Osteoblast (primary cell): ENCODE measurements at regions not wholly inside any gene's neighbourhood (a gene's known extent, or its start where the extent isn't known, plus 50 kb on each side); places are given as distances from the start of the nearest gene placed in this dataset.
"Not testable (repeated sequence)": the region's sequence is repeated elsewhere in the genome, so short reads cannot be mapped to it uniquely, and the experiment has no call there.

ENCODE experiments used
- DNase-seq: peaks from one replicate; pipeline ENCODE4 v3.0.0; 2011; ENCODE audit warnings: low spot score, mixed read lengths; ENCODE audit not compliant: insufficient read length; ENCODE audit errors: missing footprints
- H2AFZ ChIP-seq: 2 replicates; pipeline ENCODE4 v1.6.0; 2011; ENCODE audit warnings: mild to moderate bottlenecking, low read length
- H3K27ac ChIP-seq: 2 replicates; pipeline ENCODE4 v1.5.1; 2011; ENCODE audit warnings: mild to moderate bottlenecking, low read depth, low read length, moderate library complexity
- H3K27me3 ChIP-seq: 2 replicates; pipeline ENCODE4 v1.6.0; 2012; ENCODE audit warnings: mild to moderate bottlenecking, control low read depth, inconsistent platforms, low read length, moderate library complexity; ENCODE audit not compliant: insufficient read depth
- H3K36me3 ChIP-seq: 2 replicates; pipeline ENCODE4 v1.5.1; 2011; ENCODE audit warnings: mild to moderate bottlenecking, low read length, control low read depth, moderate library complexity; ENCODE audit not compliant: insufficient read depth
- H3K4me1 ChIP-seq: 2 replicates; pipeline ENCODE4 v1.5.1; 2011; ENCODE audit warnings: mild to moderate bottlenecking, low read length, control low read depth, moderate library complexity; ENCODE audit not compliant: insufficient read depth
- H3K4me2 ChIP-seq: 2 replicates; pipeline ENCODE4 v1.6.0; 2011; ENCODE audit warnings: mild to moderate bottlenecking, low read length; ENCODE audit not compliant: insufficient read depth
- H3K4me3 ChIP-seq: fragments of 200-600 bp; sonication (generic); 3 replicates; pipeline ENCODE4 v1.5.1; 2012; ENCODE audit warnings: mild to moderate bottlenecking, low read length, inconsistent platforms; ENCODE audit not compliant: insufficient read depth
- H3K79me2 ChIP-seq: 2 replicates; pipeline ENCODE4 v1.6.0; 2012; ENCODE audit warnings: mild to moderate bottlenecking, low read length, control low read depth, inconsistent platforms; ENCODE audit not compliant: insufficient read depth
- H3K9me3 ChIP-seq: 2 replicates; pipeline ENCODE4 v1.5.1; 2011; ENCODE audit warnings: low read depth, low read length, control low read depth
- H4K20me1 ChIP-seq: 2 replicates; pipeline ENCODE4 v1.6.0; 2012; ENCODE audit warnings: mild to moderate bottlenecking, low read length, control low read depth; ENCODE audit not compliant: insufficient read depth
- CTCF ChIP-seq: IDR thresholded peaks from 2 replicates; pipeline ENCODE4 v1.5.1; 2011; ENCODE audit warnings: mild to moderate bottlenecking, low read depth, low read length, moderate library complexity; ENCODE audit errors: extremely low read depth

DNA sequence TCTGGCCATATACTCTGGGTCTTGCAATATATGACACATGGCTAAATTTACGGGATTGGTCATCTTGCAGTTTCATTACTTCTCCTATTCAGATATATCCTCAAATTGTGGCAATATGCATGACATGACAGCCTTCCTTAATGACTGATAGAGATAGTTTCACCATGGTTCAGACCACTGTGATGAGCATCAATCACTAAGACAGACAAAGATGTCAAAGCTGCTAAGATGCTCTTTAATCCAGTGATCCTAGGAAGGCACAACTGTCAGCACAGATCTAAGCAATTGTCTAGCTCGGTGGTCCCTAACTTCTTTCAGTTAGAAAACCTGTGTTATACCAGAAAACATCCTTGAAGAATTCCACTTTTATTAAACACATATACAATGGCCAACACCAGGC is 70.9 kb upstream of the ADGRL2 start:
- no peak for TF ChIP-seq CTCF

GRCh38 chr1:81729239-81729638 is 71.5 kb upstream of the ADGRL2 start:
- H3K27ac ChIP-seq: no peak overlapping the region
- no peaks in the 10 kb centered on the region for H3K4me1 ChIP-seq
- H3K9me3 ChIP-seq: no peaks in the 10 kb centered on the region
- H3K79me2 ChIP-seq: no peaks in the 10 kb centered on the region
- H2AFZ ChIP-seq: no peak overlapping the region
- H3K36me3 ChIP-seq: no peaks in the 10 kb centered on the region
- no peak overlapping the region for H3K4me3 ChIP-seq
- H3K4me2 ChIP-seq: no peak overlapping the region
- no peak for TF ChIP-seq CTCF
- H4K20me1 ChIP-seq: no peaks in the 10 kb centered on the region
- no peak for DNase-seq
- no peaks in the 10 kb centered on the region for H3K27me3 ChIP-seq

More for the DNA sequence above, 70.9 kb upstream of the ADGRL2 start:
- no peak overlapping the region for H3K27ac ChIP-seq
- no peak overlapping the region for H3K4me2 ChIP-seq
- H4K20me1 ChIP-seq: no peaks in the 10 kb centered on the region
- no peaks in the 10 kb centered on the region for H3K36me3 ChIP-seq
- no peak overlapping the region for H2AFZ ChIP-seq
- DNase-seq: no peak
- H3K4me3 ChIP-seq: no peak overlapping the region
- H3K27me3 ChIP-seq: no peaks in the 10 kb centered on the region
- no peaks in the 10 kb centered on the region for H3K79me2 ChIP-seq
- H3K9me3 ChIP-seq: no peaks in the 10 kb centered on the region
- H3K4me1 ChIP-seq: no peaks in the 10 kb centered on the region

DNA sequence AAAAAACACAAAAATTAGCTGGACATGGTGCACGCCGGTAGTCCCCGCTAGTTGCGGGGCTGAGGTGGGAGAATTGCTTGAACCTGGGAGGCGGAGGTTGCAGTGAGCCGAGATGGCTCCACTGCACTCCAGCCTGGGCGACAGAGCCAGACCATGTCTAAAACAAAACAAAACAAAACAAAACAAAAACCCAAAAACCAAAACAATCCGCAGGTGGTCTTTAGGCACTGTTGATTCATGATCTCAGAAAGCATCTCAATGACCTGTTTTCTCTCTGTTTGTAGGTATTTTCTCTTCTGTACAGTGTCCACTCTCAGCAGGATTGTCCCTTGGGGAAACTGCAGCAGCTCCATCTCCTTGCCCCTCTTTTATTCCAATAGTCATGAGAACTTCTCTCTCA is 74.9 kb upstream of the ADGRL2 start:
- no peaks in the 10 kb centered on the region for H3K79me2 ChIP-seq
- no peaks in the 10 kb centered on the region for H4K20me1 ChIP-seq
- H2AFZ ChIP-seq: no peak overlapping the region
- TF ChIP-seq CTCF: no peak
- H3K27ac ChIP-seq: no peak overlapping the region
- no peak for DNase-seq
- H3K36me3 ChIP-seq: no peaks in the 10 kb centered on the region
- no peaks in the 10 kb centered on the region for H3K9me3 ChIP-seq
- H3K4me2 ChIP-seq: no peak overlapping the region
- H3K27me3 ChIP-seq: no peaks in the 10 kb centered on the region
- H3K4me1 ChIP-seq: no peaks in the 10 kb centered on the region
- no peak overlapping the region for H3K4me3 ChIP-seq

GRCh38 chr1:81722631-81723328 is 78.0 kb upstream of the ADGRL2 start:
- H3K79me2 ChIP-seq, DNase-seq, H3K36me3 ChIP-seq, H3K27me3 ChIP-seq, H3K4me1 ChIP-seq, H3K4me3 ChIP-seq, H3K9me3 ChIP-seq, H3K4me2 ChIP-seq, H3K27ac ChIP-seq, H4K20me1 ChIP-seq, H2AFZ ChIP-seq: not testable (repeated sequence)

DNA sequence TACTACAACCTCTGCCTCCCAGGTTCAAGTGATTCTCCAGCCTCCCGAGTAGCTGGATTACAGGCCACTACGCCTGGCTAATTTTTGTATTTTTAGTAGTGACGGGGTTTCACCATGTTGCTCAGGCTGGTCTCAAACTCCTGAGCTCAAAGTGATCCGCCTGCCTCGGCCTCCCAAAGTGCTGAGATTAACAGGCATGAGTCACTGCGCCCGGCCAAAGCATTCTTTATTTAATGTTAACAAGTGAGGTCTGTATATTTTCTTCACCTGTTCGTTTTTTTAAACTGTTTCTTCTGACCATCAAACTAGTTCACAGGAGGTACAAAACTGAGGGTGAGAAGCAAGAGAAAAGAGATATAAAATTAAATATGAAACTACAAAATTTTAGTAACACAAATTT is 80.5 kb upstream of the ADGRL2 start:
- not testable (repeated sequence) for H3K4me2 ChIP-seq, DNase-seq, H3K36me3 ChIP-seq

More for the DNA sequence above, 80.5 kb upstream of the ADGRL2 start:
- H3K79me2 ChIP-seq, H3K27ac ChIP-seq, H3K4me3 ChIP-seq, H3K4me1 ChIP-seq, H2AFZ ChIP-seq, H3K9me3 ChIP-seq, H4K20me1 ChIP-seq, H3K27me3 ChIP-seq: not testable (repeated sequence)
